Mucosa of gallbladder (tissue), 1 donor: ENCODE measurements at regions not wholly inside any gene's neighbourhood (a gene's known extent, or its start where the extent isn't known, plus 50 kb on each side); places are given as distances from the start of the nearest gene placed in this dataset.
"Not testable (repeated sequence)": the region's sequence is repeated elsewhere in the genome, so short reads cannot be mapped to it uniquely, and the experiment has no call there.

Experiments
- DNase-seq: peaks from one replicate; pipeline ENCODE4 v3.0.0-alpha.2; 2020; ENCODE audit warnings: low spot score
- donor health status: DM: no; HTN: no; CAD: no.

- no peak for DNase-seq
Measured at GRCh38 chr6:131492932-131493573, 80.0 kb upstream of the ARG1 start.

- not testable (repeated sequence) for DNase-seq
Measured at GRCh38 chr6:131504387-131504786, 68.6 kb upstream of the ARG1 start.

- DNase-seq = no peak
Measured at GRCh38 chr6:131510094-131510493, 62.9 kb upstream of the ARG1 start.

- DNase-seq = no peak
Measured at GRCh38 chr6:131510591-131510990, 62.4 kb upstream of the ARG1 start.

- peak; percentile 33 for DNase-seq
Measured at GRCh38 chr6:131519670-131520436, 53.2 kb upstream of the ARG1 start.
